Spleen (tissue), 7 donors: ENCODE measurements at regions not wholly inside any gene's neighbourhood (a gene's known extent, or its start where the extent isn't known, plus 50 kb on each side); places are given as distances from the start of the nearest gene placed in this dataset.

Source experiments
- CTCF ChIP-seq, 11 experiments: fragments of 200-600 bp in 7 of 11; fragments of 450-650 bp in 4 of 11; sonication (generic) in 4 of 11; IDR thresholded peaks in 8 of 11; conservative IDR thresholded peaks in 3 of 11; 1 replicate in 7 of 11; 2 replicates in 4 of 11; pipeline versions ENCODE4 v1.4.0 to v1.8.0; 2016 to 2021; ENCODE audit warnings: antibody characterized with exemption in 11 of 11, inconsistent platforms in 4 of 11, mild to moderate bottlenecking in 1 of 11
- POLR2A ChIP-seq, 3 donors: fragments of 450-650 bp; IDR thresholded peaks; one replicate each; pipeline ENCODE4 v1.5.1; 2017; ENCODE audit warnings: antibody characterized with exemption in 3 of 3, mild to moderate bottlenecking in 1 of 3
- donor health status: DM: no; HTN: no; CAD: no; lungs with moderate emphysema.
- donor health status: DM: no; HTN: no; CAD: no.
- donor health status: DM: no; HTN: no; CAD: no.

- no peak for TF ChIP-seq POLR2A (IDR thresholded peaks at IDR 0.05)
- no peak for TF ChIP-seq CTCF (IDR thresholded peaks at IDR 0.05 in 8 of 11, conservative IDR thresholded peaks at IDR 0.05 in 3 of 11)
Observed at GRCh38 chr9:78443946-78444345, 147.0 kb downstream of the PSAT1 start.
